ENCODE measurements at regions not wholly inside any gene's neighbourhood (a gene's known extent, or its start where the extent isn't known, plus 50 kb on each side); places are given as distances from the start of the nearest gene placed in this dataset.
"Not testable (repeated sequence)": the region's sequence is repeated elsewhere in the genome, so short reads cannot be mapped to it uniquely, and the experiment has no call there.

DNA sequence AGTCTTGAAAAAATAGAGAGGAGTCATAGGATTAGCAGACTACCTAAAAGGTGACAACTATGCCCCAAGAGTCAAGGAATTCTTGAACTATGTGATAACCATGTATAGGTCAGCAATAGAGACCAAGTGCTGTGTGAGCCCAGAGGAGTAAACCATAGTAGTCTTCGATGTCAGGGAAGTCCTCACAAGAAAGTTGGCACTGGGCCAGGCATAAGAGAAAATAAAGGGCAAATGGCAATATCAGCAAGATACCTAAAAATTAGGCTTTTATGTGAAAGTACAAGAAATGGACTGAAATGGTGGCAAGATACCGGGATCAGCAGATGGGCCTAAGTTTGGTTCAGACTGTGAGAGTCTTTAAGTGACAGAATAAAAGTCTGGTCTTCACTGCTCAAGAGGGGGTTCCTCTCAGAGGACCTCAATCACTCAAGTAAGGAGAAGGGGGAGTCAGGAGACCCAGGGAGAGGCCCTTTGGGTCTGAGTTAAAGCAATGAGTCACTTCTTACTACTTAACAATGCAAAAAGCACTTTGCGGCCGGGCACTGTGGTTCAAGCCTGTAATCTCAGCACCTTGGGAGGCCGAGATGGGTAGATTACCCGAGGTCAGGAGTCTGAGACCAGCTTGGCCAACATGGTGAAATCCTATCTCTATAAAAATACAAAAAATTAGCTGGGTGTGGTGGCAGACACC is 95.0 kb downstream of the TEX35 start:
- H3K27me3 Mint-ChIP-seq (ENCODE audit: insufficient read depth): no peaks in the 10 kb centered on the region; the same call in 1 of the 2 replicates

DNA sequence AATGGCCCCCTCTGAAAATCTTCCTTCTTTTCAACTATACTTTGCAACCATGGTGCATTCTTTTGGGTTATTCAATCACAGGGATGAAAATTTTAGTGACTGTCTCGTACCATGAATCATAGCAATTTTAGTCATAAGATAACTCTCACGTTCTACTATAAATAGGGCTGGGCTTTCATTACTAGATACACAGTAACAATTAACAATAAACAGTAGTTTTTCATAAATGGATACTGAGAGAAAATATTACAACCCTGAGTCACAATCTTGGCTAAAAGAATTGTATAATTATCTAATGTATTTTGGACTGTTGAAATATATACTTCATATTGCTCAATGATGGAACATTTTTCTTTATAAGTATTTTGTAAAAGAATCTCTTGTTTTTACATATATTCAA is 96.1 kb downstream of the TEX35 start:
- H3K36me3 Mint-ChIP-seq (ENCODE audit: low read depth): peaks cover 4% of the 10 kb centered on the region; the same call in 1 of the 2 replicates
- peaks cover 80% of the 10 kb centered on the region for H3K4me1 Mint-ChIP-seq (ENCODE audit: low read depth)
- no peaks in the 10 kb centered on the region; the same call in 1 of the 2 replicates for H3K27me3 Mint-ChIP-seq (ENCODE audit: insufficient read depth)
- H3K9me3 Mint-ChIP-seq: no peaks in the 10 kb centered on the region
- TF ChIP-seq, protein P1, sequence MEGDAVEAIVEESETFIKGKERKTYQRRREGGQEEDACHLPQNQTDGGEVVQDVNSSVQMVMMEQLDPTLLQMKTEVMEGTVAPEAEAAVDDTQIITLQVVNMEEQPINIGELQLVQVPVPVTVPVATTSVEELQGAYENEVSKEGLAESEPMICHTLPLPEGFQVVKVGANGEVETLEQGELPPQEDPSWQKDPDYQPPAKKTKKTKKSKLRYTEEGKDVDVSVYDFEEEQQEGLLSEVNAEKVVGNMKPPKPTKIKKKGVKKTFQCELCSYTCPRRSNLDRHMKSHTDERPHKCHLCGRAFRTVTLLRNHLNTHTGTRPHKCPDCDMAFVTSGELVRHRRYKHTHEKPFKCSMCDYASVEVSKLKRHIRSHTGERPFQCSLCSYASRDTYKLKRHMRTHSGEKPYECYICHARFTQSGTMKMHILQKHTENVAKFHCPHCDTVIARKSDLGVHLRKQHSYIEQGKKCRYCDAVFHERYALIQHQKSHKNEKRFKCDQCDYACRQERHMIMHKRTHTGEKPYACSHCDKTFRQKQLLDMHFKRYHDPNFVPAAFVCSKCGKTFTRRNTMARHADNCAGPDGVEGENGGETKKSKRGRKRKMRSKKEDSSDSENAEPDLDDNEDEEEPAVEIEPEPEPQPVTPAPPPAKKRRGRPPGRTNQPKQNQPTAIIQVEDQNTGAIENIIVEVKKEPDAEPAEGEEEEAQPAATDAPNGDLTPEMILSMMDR (IDR thresholded peaks at IDR 0.05): no peak
- H3K4me3 Mint-ChIP-seq: peak overlapping the region; percentile 71
- peak overlapping the region; percentile 95 for H3K27ac Mint-ChIP-seq
- peak; percentile 92 for DNase-seq

More for the DNA sequence above, 95.0 kb downstream of the TEX35 start:
- Mint-ChIP-seq H3K27ac (peak overlapping the region; percentile 95), H3K36me3 (ENCODE audit: low read depth) (0 out of 2 replicates have a peak, but pooled peaks cover 4% of the 10 kb centered on the region), H3K4me3 (peak overlapping the region; percentile 71; the same call in 1 of the 2 replicates), H3K4me1 (ENCODE audit: low read depth) (peaks cover 69% of the 10 kb centered on the region), H3K9me3 (no peaks in the 10 kb centered on the region)
- DNase-seq: no peak
- TF ChIP-seq, protein P1 (IDR thresholded peaks at IDR 0.05): no peak

DNA sequence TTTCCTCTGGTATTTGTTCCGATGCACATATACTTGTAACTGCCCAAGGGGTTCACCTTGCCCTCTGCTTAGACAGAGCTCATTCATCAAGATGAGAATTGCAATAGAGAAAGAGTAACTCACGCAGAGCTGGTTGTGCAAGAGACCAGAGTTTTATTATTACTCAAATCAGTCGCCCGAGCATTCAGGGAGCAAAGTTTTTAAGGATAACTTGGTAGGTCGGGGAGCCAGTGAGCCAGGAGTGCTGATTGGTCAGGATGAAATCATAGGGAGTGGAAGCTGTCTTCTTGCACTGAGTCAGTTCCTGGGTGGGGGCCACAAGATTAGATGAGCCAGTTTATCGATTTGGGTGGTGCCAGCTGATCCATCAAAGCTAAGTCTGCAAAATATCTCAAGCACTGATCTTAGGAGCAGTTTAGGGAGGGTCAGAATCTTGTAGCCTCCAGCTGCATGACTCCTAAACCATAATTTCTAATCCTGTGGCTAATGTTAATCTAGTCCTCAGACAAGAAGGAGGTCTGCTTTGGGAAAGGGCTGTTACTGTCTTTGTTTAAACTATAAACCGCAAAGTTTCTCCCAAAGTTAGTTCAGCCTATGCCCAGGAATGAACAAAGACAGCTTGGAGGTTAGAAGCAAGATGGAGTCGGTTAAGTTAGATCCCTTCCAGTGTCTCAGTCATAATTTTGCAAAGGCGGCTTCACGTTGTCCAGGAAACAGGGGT is 97.9 kb downstream of the TEX35 start:
- not testable (repeated sequence) for H3K36me3 Mint-ChIP-seq (ENCODE audit: low read depth); H3K27me3 Mint-ChIP-seq (ENCODE audit: insufficient read depth); H3K9me3 Mint-ChIP-seq
- peak overlapping the region; percentile 52 for H3K4me3 Mint-ChIP-seq
- H3K27ac Mint-ChIP-seq: peak overlapping the region; percentile 95
- peak; percentile 94 for DNase-seq
- H3K4me1 Mint-ChIP-seq (ENCODE audit: low read depth): peaks cover 87% of the 10 kb centered on the region

GRCh38 chr1:178612261-178612660 is 99.4 kb downstream of the TEX35 start:
- Mint-ChIP-seq H3K4me1 (ENCODE audit: low read depth) (peaks cover 82% of the 10 kb centered on the region), H3K4me3 (peak overlapping the region; percentile 65), H3K27ac (peak overlapping the region; percentile 95), H3K27me3 (ENCODE audit: insufficient read depth) (no peaks in the 10 kb centered on the region), H3K36me3 (ENCODE audit: low read depth) (peaks cover 4% of the 10 kb centered on the region; the same call in 1 of the 2 replicates), H3K9me3 (no peaks in the 10 kb centered on the region)
- DNase-seq: peak; percentile 51
- TF ChIP-seq, protein P1 (IDR thresholded peaks at IDR 0.05): no peak

DNA sequence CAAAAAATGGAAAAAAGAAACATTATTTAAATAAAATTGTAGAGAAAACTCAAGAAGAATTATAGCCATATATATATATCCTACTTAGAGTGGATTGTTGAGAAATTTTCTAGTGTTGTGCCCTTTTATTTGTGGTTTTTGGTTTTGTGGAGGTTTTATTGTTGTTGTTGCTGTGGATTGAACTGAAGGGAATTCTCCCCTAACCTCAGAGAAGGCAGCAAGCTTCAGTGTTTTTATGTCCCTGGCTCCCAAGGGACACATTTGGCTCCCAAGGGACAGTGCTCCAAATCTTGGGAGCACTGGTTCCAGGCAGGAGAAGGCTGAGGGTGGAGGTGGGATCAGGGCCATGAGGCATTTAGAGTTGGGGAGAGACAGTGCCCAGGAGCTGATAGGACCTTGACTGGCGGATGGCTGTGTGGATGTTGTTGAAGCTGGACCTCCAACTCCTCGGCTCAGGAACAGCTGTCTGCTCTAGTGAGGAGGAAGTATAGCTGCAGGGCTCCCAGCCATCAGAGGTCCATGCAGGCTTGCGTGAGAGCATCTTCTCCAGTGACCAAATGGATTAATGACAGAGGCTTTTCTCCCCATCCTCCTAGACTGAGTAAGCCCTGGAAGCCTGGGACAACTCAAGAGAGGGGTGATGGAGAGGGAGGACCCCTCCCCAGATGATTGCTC is 100.5 kb downstream of the TEX35 start:
- no peaks in the 10 kb centered on the region for H3K9me3 Mint-ChIP-seq
- TF ChIP-seq, protein P1 (IDR thresholded peaks at IDR 0.05): no peak
- peaks cover 4% of the 10 kb centered on the region; the same call in 1 of the 2 replicates for H3K36me3 Mint-ChIP-seq (ENCODE audit: low read depth)
- H3K27me3 Mint-ChIP-seq (ENCODE audit: insufficient read depth): no peaks in the 10 kb centered on the region
- H3K4me1 Mint-ChIP-seq (ENCODE audit: low read depth): peaks cover 71% of the 10 kb centered on the region
- DNase-seq: no peak
- peak overlapping the region; percentile 95 for H3K27ac Mint-ChIP-seq
- no peak overlapping the region for H3K4me3 Mint-ChIP-seq
